Stimulated activated CD4-positive, alpha-beta T cell treated with anti-CD3 and anti-CD28 coated beads, Interleukin-4, amount 100 ng/mL, for 24 hours (primary cell): ENCODE measurements at regions not wholly inside any gene's neighbourhood (a gene's known extent, or its start where the extent isn't known, plus 50 kb on each side); places are given as distances from the start of the nearest gene placed in this dataset.

Experiments
- DNase-seq: peaks from one replicate; pipeline ENCODE4 v3.0.0-alpha.2; 2020

GRCh38 chr2:7913974-7914373 is 767.9 kb upstream of the ID2 start:
- DNase-seq = no peak

DNA sequence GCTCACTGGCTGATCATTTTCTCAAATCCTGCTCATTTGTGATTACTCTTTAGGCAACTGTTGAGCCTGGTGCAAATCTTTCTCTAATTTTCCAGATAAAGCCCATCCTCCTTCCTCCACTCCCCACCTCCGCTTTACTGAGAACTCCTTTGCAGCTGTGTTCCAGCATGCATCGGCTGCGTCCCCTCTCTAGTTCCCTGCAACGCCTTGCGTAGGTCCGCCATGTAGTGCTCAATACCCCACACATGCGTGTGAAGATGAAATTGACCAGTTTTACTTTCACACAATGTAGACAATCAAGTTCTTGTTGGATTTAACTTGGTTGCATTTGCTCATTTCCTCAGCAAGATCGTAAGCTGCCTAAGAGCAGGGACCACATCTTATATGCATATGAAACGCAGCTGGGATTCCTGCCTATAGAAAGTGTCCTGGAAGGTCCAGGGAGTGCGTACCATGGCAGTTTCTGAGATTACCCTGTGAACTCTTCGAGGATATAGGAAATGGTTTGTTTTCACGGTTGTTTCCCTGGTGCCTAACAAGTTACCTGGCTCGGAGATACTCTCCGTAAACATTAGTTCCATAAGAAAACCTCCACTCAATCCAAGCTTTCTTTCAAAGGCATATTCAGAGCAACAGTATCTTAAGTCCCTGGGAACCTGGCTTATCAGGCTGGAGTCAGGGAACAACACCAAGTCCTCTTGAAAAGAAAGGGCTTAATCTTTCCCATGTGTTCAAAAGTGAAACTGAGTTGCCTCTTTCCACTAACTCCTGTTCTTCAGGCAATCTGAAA is 766.4 kb upstream of the ID2 start:
- no peak for DNase-seq

DNA sequence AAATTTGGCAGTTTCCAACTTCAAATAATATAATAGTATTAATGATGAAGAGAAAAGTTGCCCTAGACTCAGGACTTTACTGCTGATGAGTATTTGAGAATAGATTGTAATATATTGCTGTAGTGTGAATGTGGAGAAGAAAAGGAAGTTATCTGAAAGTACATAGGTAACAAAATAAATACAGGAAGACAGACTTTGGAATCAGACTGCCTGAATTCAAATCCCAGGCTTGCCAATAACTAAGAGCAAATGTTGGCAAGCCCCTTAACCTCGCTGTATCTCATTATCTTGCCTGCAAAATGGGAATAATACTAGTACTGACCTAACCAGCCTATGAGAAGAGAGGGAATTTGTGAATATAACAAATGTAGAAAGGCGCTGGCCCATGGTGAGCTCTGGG is 765.2 kb upstream of the ID2 start:
- DNase-seq = no peak

DNA sequence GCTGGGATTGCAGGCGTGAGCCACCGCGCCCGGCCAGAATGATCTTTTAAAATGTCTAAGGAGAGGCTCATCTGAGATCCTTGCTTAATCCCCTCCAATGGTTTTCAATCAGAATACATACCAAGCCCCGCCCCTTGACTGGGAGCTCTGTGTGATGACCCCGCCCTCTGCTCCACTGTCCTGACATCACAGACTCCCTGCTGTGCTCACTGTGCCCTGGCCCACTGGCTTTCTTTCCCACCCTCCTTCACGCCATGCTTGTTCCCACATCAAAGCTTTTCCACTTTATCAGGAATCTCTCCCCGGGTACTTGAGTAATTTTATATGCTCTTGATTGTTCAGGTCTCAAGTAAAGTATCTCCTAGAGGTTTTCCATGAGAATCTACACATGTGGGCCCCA is 762.3 kb upstream of the ID2 start:
- no peak for DNase-seq

DNA sequence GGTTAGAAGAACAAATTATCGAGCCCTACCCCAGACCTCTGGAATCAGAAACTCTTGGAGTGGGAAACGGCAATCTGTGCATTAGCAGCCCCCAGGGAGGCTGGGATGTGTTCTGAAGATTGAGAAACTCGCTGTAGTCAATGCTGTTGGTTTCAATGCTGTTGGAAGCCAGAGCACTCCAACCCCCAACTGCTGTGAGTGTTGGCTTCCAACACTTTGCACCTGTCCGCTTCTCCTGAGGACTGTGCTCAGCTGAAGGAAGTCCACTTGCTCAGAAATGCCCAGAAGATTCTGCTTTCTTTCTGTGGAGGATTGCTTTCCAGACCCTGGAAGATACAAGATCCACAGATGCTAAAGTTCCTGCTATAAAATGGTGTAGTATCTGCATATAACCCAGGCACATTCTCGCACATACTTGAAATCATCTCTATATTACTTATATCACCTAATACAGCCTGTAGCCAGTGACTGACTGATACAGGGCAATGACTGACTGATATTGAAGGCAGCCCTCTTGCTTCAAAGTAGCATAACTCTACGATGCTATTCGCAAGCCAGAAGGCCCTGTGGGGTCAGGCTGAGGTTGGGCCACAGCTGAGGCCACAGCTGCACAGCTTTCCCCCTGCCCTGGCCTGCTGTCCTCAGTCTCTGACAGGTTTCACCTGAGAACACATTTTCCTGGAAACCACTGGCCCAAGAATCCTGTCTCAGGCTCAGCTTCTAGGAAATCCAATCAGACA is 757.7 kb upstream of the ID2 start:
- no peak for DNase-seq

GRCh38 chr2:7925506-7925905 is 756.4 kb upstream of the ID2 start:
- no peak for DNase-seq

DNA sequence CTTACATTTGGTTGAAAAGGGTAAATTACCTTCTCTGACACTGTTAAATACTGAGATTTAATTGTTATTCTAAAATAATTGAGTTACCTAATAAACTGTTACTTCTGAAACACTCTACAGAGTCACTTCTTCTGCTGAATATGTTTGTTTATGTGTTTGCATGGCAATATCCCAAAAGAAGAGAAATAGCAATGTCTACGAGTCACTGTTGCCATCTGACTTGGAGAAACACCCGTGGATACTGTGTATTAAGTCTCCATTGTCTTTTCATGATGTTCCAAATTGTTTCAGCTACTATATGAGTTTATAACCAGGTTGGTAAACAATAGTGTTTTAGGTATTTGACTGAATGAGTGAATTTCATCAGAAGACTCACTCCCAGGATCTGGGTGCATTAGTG is 754.2 kb upstream of the ID2 start:
- DNase-seq = no peak

DNA sequence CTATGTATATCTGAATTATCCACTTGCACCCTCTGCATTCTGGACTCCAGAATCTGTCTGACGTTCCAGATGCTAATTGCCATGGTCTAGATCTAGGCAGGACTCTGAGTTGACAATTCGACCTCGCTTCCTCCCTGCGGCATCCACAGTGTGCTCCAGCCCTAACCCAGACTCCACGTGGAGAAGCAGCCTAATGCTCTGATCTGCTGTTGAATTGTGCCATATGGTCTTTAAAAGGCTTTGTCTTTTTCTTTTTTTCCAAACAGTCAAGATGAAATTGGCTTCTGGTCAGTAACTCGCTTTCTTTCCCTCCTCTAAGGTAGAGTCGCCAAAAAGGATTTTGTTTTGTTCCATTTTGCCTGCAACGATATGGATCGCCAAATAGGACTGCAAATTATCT is 752.6 kb upstream of the ID2 start:
- no peak for DNase-seq

DNA sequence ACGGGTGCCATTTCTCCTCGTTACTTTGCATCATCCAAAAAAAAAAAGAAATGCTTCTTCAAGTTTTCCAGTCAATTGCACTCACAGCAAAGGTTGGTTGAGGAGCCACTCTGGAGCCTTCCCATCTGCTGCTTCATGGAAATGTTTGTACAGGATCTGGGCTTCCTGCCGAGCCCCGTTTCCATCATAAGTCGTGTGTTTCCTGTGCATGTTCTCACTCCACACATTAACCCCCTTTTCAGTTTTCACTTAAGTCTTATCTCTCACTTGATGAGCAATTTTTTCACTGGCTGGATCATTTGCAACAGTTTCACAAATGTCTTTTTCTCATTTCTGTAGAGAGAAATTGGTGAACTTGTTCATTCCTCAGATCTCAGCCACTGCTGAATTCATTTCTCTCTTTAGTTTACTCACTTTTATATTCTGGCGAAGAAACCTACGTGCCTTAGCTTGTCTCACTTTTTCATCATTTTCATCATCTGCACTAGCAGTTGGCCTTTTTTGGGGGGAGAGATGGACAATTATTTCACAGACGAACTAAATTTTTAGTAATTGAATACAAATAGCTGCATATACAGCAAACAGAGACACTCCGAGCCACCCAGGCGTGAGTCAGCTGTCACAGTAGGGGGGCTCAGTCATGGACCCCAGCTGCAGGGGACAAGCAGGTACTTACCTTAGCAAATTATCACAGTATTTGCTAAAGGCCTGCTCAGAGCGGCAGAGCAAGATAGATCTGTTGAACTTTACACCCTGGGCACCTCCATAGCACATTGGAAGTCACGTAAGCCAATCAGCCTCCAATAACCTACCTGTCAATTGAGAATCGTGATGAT is 750.8 kb upstream of the ID2 start:
- no peak for DNase-seq

DNA sequence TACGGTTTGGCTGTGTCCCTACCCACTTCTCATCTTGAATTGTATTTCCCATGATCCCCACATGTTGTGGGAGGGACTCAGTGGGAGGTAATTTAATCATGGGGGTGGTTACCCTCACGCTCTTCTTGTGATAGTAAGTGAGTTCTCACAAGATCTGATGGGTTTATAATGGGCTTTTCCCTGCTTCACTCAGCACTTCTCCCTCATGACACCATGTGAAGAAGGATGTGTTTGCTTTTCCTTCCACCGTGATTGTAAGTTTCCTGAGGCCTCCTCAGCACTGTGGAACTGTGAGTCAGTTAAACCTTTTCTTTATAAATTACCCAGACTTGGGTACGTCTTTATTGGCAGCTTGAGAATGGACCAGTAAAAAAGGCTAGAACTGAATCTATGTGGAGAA is 750.0 kb upstream of the ID2 start:
- DNase-seq = no peak

DNA sequence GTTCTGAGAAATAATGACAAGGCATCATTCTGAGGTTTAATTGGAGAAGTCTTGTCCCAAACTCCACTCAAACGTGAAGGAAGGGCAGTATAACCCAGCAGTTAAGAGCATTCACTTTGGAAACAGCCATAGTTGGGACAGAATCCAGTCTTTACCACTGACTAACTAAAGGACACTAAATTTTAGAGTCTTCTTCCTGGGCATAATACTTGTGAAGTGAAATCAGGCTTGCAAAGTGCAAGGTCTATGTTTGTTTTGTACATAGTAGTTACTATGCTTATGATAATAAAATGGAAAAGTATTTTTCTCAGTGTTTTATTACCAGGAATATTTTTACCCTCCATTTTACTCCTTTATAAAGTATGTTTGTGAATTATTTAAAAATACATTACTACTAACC is 748.2 kb upstream of the ID2 start:
- no peak for DNase-seq

- no peak for DNase-seq
Measured at GRCh38 chr2:7934476-7934875, 747.4 kb upstream of the ID2 start.

- DNase-seq = no peak
Measured at GRCh38 chr2:7937082-7937481, 744.8 kb upstream of the ID2 start.

DNA sequence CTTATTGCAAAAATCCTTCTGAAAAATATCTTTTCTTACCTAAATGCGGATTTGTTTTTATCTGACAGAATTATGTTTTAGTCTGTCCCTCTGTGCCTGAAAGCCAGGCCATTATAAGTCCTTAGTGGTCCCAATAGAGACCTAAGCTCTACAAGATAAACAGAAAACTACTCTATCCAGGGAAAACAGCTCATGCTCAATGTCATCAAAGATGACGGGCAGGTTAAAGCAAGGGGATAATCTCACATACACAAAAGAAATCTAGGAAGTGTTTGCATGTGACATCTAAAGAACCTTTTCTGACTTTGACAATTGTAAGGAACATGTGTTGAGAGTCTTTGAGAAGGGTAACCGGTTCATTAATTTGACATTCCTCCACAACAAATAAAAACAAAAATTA is 741.1 kb upstream of the ID2 start:
- DNase-seq = no peak

- DNase-seq = no peak
Measured at GRCh38 chr2:7943446-7943845, 738.4 kb upstream of the ID2 start.

- no peak for DNase-seq
Measured at GRCh38 chr2:7945026-7945425, 736.8 kb upstream of the ID2 start.

DNA sequence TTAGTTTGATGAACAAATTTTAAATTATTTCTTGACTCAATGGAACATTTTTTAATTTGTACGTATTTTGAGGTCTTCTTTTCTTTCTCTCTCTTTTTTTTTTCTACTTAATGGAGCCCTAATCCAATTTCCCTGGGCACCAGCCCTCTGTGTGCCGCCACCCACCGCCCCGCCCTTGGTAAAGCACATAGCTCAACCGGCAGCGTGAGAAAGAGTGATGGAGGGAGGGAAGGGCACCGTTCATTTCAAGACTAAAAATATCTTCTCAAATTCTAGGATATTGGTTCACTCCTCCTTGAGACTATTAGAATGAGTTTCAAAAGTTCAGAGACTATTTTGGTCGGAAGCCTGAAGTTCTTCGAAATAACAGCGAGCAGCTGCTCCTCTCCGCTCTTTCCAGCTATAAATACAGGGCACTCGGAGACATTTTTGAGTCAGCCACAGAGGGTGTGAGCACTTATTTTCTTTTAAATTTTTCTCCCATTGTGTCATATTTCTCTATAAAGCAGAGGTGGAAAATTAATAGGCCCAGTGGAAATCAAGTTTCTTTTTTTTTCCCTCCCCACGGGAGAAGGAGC is 731.7 kb upstream of the ID2 start:
- DNase-seq = no peak

DNA sequence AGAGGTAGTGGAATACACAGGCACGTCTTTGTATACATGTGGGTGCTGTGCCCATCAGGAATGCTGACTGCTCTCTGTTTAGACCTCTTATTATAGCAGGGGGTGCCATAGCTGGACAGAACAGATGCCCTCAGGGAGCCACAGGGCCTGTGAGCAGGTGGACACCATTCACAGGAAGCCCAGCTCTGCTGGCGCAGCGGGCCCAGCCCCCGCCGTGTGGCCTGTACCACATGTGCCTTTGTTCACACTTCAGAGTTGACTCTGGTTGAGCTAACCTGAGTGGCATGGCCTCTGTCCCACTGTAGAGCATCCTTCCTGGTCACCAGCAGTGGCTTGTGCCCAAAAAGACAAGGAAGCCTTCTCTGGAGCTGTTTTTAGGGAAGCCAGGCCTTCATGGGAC is 730.9 kb upstream of the ID2 start:
- DNase-seq = no peak

- no peak for DNase-seq
Measured at GRCh38 chr2:7951490-7951889, 730.4 kb upstream of the ID2 start.

GRCh38 chr2:7952046-7952745 is 729.7 kb upstream of the ID2 start:
- no peak for DNase-seq

DNA sequence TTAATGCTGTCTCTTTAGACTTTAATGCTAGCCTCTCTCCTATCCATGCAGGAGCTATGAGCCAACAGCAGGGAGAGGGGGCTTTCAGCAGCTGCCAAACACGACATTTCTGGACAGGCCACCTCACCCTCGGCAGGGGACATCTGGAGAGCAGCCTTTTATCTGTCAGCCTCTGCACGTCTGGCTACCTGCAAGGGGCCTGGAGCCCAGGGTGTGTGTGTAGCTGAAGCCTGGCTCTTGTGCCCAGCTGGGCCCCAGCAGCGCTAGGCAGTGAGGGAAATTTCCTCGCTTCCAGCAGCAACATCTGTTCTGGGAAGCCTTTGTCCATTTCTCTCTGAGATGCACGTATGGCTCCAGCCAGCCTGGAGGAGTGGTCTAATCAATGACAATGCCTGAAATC is 728.7 kb upstream of the ID2 start:
- DNase-seq = no peak

DNA sequence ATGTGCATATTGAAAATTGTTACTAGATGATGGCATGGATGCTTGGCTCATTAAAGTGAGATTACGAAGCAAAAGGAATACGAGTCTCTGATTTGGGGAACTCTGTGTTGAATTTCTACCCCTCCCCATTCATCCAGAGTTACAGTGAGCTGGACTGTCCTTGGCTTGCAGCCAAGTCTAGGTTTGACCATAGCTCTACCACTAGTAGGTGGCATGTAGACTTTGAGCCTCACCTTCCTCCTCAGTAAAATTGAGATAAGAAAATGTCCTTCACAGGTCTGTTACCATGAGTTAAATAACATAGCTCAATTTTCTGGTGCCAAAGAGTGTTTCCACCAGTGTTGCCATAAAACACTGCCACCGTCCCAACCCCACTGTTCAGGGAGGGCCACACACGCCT is 727.6 kb upstream of the ID2 start:
- DNase-seq = no peak
